ENCODE measurements at regions not wholly inside any gene's neighbourhood (a gene's known extent, or its start where the extent isn't known, plus 50 kb on each side); places are given as distances from the start of the nearest gene placed in this dataset.

DNA sequence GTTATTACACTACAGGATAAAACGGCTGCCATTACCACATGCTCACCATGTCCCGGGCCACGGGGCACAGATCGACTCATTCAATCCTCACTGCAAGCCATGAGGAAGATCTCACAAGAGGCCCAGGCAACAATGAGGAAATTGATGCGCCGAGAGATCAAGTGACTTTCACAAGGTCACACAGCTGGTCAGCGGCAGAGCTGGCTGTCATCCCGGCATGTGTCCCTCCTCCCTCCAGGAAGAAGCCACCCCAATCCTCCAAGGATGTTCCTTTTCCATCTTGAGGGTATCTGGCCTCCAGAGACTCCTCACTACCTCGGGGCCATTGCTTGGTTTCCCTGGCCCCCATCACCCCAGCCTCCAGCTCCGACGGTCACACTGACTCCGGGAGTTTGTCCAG is 65.3 kb upstream of the GLI2 start:
- TF ChIP-seq, protein P1, sequence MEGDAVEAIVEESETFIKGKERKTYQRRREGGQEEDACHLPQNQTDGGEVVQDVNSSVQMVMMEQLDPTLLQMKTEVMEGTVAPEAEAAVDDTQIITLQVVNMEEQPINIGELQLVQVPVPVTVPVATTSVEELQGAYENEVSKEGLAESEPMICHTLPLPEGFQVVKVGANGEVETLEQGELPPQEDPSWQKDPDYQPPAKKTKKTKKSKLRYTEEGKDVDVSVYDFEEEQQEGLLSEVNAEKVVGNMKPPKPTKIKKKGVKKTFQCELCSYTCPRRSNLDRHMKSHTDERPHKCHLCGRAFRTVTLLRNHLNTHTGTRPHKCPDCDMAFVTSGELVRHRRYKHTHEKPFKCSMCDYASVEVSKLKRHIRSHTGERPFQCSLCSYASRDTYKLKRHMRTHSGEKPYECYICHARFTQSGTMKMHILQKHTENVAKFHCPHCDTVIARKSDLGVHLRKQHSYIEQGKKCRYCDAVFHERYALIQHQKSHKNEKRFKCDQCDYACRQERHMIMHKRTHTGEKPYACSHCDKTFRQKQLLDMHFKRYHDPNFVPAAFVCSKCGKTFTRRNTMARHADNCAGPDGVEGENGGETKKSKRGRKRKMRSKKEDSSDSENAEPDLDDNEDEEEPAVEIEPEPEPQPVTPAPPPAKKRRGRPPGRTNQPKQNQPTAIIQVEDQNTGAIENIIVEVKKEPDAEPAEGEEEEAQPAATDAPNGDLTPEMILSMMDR (IDR thresholded peaks at IDR 0.05): no peak
- TF ChIP-seq POLR2A (IDR thresholded peaks at IDR 0.05): no peak
- Histone ChIP-seq H3K4me1 (no peaks in the 10 kb centered on the region), H3K27ac (no peak overlapping the region), H3K9me3 (no peaks in the 10 kb centered on the region), H3K4me3 (no peak overlapping the region), H3K27me3 (no peaks in the 10 kb centered on the region), H3K36me3 (no peaks in the 10 kb centered on the region)
- intact Hi-C loops (cut with DNase I): loop anchor here in 1 of 2 donors (10.0 kb wide), 3 partner anchors 106 to 356 kb away; no protein-coding TSS in a partner anchor
- ATAC-seq: no peak
- peak in 1 of 3 donors; percentile 15 for DNase-seq
- 80% methylated on average over 3 of the region's 12 CpGs for WGBS (ENCODE audit: insufficient coverage, low coverage, low lambda C conversion rate, missing lambda C conversion rate)

DNA sequence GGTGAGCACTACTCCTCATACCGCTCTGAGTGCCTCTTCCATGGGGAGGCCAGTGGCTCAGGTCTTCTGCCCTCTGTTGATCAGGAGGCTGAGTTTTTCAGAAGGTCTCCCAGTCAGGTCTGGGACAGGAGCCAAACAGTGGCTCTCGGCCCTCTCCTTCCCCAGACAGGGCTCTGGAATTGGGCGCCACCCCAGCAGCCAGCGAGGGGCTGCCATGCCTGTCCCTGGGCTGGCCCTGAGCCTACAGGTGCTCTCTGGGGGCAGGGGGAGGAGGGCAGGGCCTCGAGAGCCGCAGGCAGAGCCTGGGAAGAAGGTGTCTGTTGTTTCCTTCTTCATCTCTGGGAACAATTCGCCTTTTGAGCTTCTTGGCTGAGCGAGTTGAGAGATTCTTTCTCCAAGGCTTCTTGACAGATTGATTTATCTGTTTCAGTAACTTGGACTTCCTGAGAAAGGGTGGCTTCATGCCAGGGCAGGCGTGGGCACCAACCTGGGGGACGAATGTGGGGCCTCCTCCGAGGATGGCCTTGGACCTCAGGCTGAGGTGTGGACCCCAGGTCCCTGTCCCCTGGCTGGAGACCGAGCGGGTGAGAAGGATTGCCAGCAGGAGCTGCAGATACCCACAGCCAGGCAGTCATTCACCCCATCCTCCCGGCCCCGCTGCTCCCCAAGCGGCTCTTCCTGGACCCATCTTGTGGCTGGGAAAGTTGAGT is 64.7 kb upstream of the GLI2 start:
- intact Hi-C loops (cut with DNase I): loop anchor here in 1 of 2 donors (10.0 kb wide), 3 partner anchors 106 to 356 kb away; no protein-coding TSS in a partner anchor
- ATAC-seq: no peak

DNA sequence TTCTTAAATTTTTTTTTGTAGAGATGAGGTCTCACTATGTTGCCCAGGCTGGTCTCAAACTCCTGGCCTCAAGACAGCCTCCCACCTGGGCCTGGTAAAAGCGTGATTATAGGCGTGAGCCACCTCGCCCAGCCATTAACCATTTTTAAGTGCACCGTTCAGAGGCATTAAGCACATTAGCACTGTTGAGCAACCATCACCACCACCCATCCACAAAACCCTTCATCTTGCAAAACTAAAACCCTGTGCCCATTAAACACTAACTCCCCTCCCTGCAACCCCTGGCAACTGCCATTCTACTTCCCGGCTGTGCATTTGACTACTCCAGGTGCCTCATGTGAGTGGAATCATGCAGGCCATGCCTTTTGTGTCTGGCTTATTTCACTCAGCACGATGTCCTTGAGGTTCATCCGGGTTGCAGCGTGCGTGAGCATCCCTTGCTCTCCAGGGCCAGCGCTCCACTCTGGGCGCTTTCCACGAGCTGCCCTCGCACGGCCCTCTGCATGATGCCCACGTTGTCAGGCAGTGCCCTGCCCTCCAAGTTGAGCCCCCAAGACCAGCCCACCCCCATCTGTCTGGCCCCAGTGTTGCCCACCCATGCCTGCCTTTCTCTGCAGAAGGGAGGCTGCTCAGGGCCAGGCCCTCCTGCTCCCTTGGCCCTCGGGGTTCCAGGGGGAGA is 63.0 kb upstream of the GLI2 start:
- H3K4me1 ChIP-seq: no peaks in the 10 kb centered on the region
- H3K4me3 ChIP-seq: no peak overlapping the region
- ATAC-seq: no peak
- DNase-seq: peak in 1 of 3 donors; percentile 18
- intact Hi-C loops (cut with DNase I): loop anchor here in 1 of 2 donors (10.0 kb wide), 3 partner anchors 108 to 358 kb away; no protein-coding TSS in a partner anchor
- H3K9me3 ChIP-seq: no peaks in the 10 kb centered on the region
- H3K27ac ChIP-seq: no peak overlapping the region
- 69% methylated on average over 7 of the region's 16 CpGs for WGBS (ENCODE audit: insufficient coverage, low coverage, low lambda C conversion rate, missing lambda C conversion rate)
- no peaks in the 10 kb centered on the region for H3K36me3 ChIP-seq
- no peaks in the 10 kb centered on the region for H3K27me3 ChIP-seq
- TF ChIP-seq, protein P1 (IDR thresholded peaks at IDR 0.05): no peak
- TF ChIP-seq POLR2A (IDR thresholded peaks at IDR 0.05): no peak

More for the DNA sequence above, 64.7 kb upstream of the GLI2 start:
- no peak overlapping the region for H3K27ac ChIP-seq
- 20% methylated on average over 1 of the region's 16 CpGs for WGBS (ENCODE audit: insufficient coverage, low coverage, low lambda C conversion rate, missing lambda C conversion rate)
- no peaks in the 10 kb centered on the region for H3K9me3 ChIP-seq
- peak in 1 of 3 donors; percentile 35 for DNase-seq
- H3K36me3 ChIP-seq: no peaks in the 10 kb centered on the region
- H3K27me3 ChIP-seq: no peaks in the 10 kb centered on the region
- TF ChIP-seq, protein P1 (IDR thresholded peaks at IDR 0.05): no peak
- TF ChIP-seq POLR2A (IDR thresholded peaks at IDR 0.05): no peak
- no peaks in the 10 kb centered on the region for H3K4me1 ChIP-seq
- no peak overlapping the region for H3K4me3 ChIP-seq

DNA sequence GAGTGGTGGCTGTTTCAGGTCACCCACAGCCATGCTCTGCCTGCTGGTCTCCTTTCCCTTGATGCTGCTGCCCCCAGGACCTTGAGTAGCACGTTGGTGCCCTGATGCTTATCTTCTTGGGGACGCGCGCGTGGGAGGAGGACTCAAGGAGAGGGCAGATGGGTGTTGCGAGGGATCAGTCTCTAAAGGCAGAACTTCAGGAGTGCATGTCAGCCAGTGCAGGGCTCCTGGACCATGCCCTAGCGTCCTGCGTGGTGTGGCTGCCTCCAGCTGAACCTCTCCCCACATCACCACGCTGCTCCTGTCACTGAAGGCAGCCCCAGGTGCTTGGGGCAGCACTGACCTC is 62.5 kb upstream of the GLI2 start:
- ATAC-seq (no peak), DNase-seq (no peak)
- TF ChIP-seq POLR2A (IDR thresholded peaks at IDR 0.05): no peak
- TF ChIP-seq, protein P1 (IDR thresholded peaks at IDR 0.05): no peak
- intact Hi-C loops (cut with DNase I): loop anchor here in 1 of 2 donors (10.0 kb wide), 3 partner anchors 108 to 358 kb away; no protein-coding TSS in a partner anchor
- no peaks in the 10 kb centered on the region for H3K36me3 ChIP-seq
- no CpG with 5 or more reads among the region's 9 CpGs for WGBS (ENCODE audit: insufficient coverage, low coverage, low lambda C conversion rate, missing lambda C conversion rate)
- no peak overlapping the region for H3K27ac ChIP-seq
- no peaks in the 10 kb centered on the region for H3K9me3 ChIP-seq
- no peaks in the 10 kb centered on the region for H3K4me1 ChIP-seq
- no peak overlapping the region for H3K4me3 ChIP-seq
- no peaks in the 10 kb centered on the region for H3K27me3 ChIP-seq
